Adrenal gland (tissue), 9 donors: ENCODE measurements at regions not wholly inside any gene's neighbourhood (a gene's known extent, or its start where the extent isn't known, plus 50 kb on each side); places are given as distances from the start of the nearest gene placed in this dataset.
"Not testable (repeated sequence)": the region's sequence is repeated elsewhere in the genome, so short reads cannot be mapped to it uniquely, and the experiment has no call there.

Experiments used
- DNase-seq, 7 donors: peaks; one replicate each; pipeline ENCODE4 v3.0.0-alpha.2; 2019 to 2020
- H3K27ac ChIP-seq, 5 donors: fragments of 200-600 bp; sonication (generic) in 4 of 5; 1 replicate in 3 of 5; 2 replicates in 2 of 5; pipeline versions ENCODE4 v1.5.1 to v1.8.0; 2016 to 2020; ENCODE audit warnings: mild to moderate bottlenecking in 1 of 5
- H3K27me3 ChIP-seq: fragments of 200-600 bp; 2 replicates; pipeline ENCODE4 v1.8.0; 2021
- H3K36me3 ChIP-seq, 2 donors: fragments of 200-600 bp; replicated peaks in 1 of 2; 1 replicate in 1 of 2; 2 replicates in 1 of 2; pipeline versions ENCODE4 v1.5.1 to v1.8.0; 2018 to 2022
- H3K4me1 ChIP-seq, 2 donors: fragments of 200-600 bp; replicated peaks in 1 of 2; 1 replicate in 1 of 2; 2 replicates in 1 of 2; pipeline versions ENCODE4 v1.5.1 to v1.8.0; 2018 to 2021
- H3K4me3 ChIP-seq, 4 donors: fragments of 200-600 bp; sonication (generic) in 3 of 4; one replicate each; pipeline ENCODE4 v1.5.1; 2016 to 2018
- H3K9me3 ChIP-seq, 3 donors: fragments of 200-600 bp; sonication (generic) in 1 of 3; replicated peaks in 1 of 3; 1 replicate in 2 of 3; 2 replicates in 1 of 3; pipeline versions ENCODE4 v1.5.1 to v1.8.0; 2016 to 2021
- POLR2A ChIP-seq, 2 donors: fragments of 450-650 bp; IDR thresholded peaks; one replicate each; pipeline ENCODE4 v1.6.1; 2017; ENCODE audit warnings: antibody characterized with exemption in 2 of 2, mild to moderate bottlenecking in 2 of 2, moderate library complexity in 1 of 2
- WGBS, 4 donors: extraction: QIAGEN DNeasy Blood & Tissue Kit in 2 of 4; methylation state at CpG; one replicate each; pipeline versions ENCODE4 v1.1.5 to v1.1.7; 2013 to 2017; 5-methylcytosine and 5-hydroxymethylcytosine counted together
- intact Hi-C, 2 donors: fragments of 100-400 bp; cut with DNase I; formaldehyde crosslinking; loops; one replicate each; pipeline versions ENCODE4 v1.14.1 to v1.15.0; 2022 to 2023
- TF ChIP-seq, protein P1 (sequence below), 6 experiments: fragments of 450-650 bp in 4 of 6; fragments of 200-600 bp in 2 of 6; sonication (generic) in 1 of 6; IDR thresholded peaks; 1 replicate in 5 of 6; 2 replicates in 1 of 6; pipeline versions ENCODE4 v1.5.1 to v1.8.0; 2016 to 2021; ENCODE audit warnings: antibody characterized with exemption in 6 of 6, mild to moderate bottlenecking in 2 of 6, moderate library complexity in 1 of 6
- donor health status: healthy with polysubstance abuse.
- donor health status: Bipolar disorder and iron deficiency.
- donor health status: DM: yes; HTN: yes; CAD: no.
- donor health status: DM: no; HTN: no; CAD: no.
- donor health status: DM: no; HTN: no; CAD: no.

GRCh38 chr2:95759481-95760246 is 167.9 kb downstream of the TRIM43 start:
- intact Hi-C loops, result no loop called here
- Histone ChIP-seq H3K27me3 (no peaks in the 10 kb centered on the region), H3K9me3 (no peaks in the 10 kb centered on the region), H3K4me3 (no peak overlapping the region), H3K36me3 (no peaks in the 10 kb centered on the region), H3K4me1 (no peaks in the 10 kb centered on the region), H3K27ac (no peak overlapping the region)
- no peak for DNase-seq
- 76 to 88% (median 82%) methylated on average over 4 of the region's 4 CpGs for WGBS, 4 donors
- no peak for TF ChIP-seq POLR2A (IDR thresholded peaks at IDR 0.05)
- TF ChIP-seq, protein P1, sequence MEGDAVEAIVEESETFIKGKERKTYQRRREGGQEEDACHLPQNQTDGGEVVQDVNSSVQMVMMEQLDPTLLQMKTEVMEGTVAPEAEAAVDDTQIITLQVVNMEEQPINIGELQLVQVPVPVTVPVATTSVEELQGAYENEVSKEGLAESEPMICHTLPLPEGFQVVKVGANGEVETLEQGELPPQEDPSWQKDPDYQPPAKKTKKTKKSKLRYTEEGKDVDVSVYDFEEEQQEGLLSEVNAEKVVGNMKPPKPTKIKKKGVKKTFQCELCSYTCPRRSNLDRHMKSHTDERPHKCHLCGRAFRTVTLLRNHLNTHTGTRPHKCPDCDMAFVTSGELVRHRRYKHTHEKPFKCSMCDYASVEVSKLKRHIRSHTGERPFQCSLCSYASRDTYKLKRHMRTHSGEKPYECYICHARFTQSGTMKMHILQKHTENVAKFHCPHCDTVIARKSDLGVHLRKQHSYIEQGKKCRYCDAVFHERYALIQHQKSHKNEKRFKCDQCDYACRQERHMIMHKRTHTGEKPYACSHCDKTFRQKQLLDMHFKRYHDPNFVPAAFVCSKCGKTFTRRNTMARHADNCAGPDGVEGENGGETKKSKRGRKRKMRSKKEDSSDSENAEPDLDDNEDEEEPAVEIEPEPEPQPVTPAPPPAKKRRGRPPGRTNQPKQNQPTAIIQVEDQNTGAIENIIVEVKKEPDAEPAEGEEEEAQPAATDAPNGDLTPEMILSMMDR (IDR thresholded peaks at IDR 0.05), result no peak

- intact Hi-C loops, result no loop called here
- TF ChIP-seq POLR2A (IDR thresholded peaks at IDR 0.05), result no peak
- TF ChIP-seq, protein P1 (IDR thresholded peaks at IDR 0.05), result no peak
- no peak overlapping the region for H3K4me3 ChIP-seq
- 51 to 64% (median 58%) methylated on average over 4 to 11 of the region's 11 CpGs for WGBS, 4 donors
- no peak overlapping the region for H3K27ac ChIP-seq
- H3K4me1 ChIP-seq, result no peaks in the 10 kb centered on the region
- no peaks in the 10 kb centered on the region for H3K9me3 ChIP-seq
- no peaks in the 10 kb centered on the region for H3K36me3 ChIP-seq
- no peaks in the 10 kb centered on the region for H3K27me3 ChIP-seq
- peak in 4 of 7 donors; percentile 21 to 56 (median 37) for DNase-seq
Observed at GRCh38 chr2:95760806-95761525, 169.2 kb downstream of the TRIM43 start.

DNA sequence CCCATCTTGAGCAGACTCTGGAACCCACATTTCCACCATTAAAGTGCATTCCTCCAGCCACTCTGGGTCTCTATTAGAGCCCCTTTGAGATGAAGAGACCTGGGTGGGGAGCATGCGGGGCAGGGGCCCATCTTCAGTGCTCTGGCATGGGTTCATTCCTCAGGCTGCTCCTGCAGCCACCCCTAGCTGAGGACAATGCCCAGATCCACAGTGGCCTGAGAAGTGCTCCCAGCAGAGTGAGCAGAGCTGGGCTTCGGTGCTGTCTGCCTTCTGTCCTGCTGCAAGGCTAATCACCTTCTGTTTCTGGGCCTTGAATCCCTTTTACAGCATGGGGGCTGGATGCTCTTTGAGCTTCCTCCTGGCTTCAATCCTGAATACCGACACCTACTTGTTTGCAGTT is 169.8 kb downstream of the TRIM43 start:
- Histone ChIP-seq H3K36me3 (no peaks in the 10 kb centered on the region), H3K27me3 (no peaks in the 10 kb centered on the region), H3K4me1 (no peaks in the 10 kb centered on the region), H3K9me3 (no peaks in the 10 kb centered on the region), H3K27ac (no peak overlapping the region), H3K4me3 (no peak overlapping the region)
- intact Hi-C loops, result no loop called here
- no peak for TF ChIP-seq POLR2A (IDR thresholded peaks at IDR 0.05)
- TF ChIP-seq, protein P1 (IDR thresholded peaks at IDR 0.05), result no peak
- DNase-seq, result no peak
- WGBS, 4 donors, result 38 to 89% (median 85%) methylated on average over 2 to 3 of the region's 3 CpGs

DNA sequence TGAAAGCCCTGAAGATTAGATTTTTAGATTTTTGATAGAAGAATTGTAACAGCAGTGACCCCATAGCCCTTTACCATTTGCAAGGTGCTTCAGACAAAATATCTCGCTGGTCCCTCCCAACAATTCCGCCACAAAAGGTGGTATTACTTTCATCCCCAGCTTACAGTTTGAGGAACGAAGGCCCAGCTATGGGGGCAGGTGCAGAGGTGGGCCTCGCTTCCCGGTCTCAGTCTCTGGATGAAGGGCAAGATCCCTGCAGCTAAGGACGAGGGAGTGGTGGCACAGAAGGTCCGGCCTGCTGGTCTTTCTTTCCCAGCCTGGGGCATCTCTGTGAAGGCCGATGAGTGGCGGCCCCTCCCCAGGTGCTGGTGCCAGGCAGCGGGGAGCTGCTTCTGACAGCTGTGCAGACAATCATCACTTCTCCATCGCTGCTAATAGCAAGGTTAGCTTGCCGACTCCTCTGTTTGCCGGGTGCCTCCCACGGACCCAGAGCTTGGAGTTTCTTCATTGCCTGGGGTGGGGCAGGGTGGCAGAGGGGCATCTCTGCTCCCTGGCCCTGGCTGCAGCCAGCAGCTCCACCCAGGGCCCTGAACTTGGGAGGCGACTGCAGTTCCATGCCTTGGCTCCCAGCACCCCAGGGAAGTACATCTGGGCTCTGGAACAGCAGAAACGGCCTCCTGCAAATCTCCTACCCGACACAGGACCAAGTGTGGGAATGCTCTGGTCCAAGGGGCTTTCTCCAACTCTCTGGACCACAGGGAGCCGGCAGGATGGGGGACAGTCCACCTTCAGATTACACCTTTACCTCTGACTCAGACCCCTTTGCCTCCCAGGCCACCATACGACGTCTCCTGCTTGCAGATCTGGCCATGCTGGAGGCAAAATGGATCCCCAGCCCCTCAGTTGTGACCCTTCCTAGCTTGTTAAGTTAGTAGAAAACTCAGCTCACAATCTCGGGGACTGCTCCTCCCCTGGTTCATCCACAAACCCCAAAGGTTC is 170.5 kb downstream of the TRIM43 start:
- H3K36me3 ChIP-seq, H3K4me3 ChIP-seq, intact Hi-C loops, H3K9me3 ChIP-seq, DNase-seq, H3K4me1 ChIP-seq, H3K27me3 ChIP-seq, H3K27ac ChIP-seq: not testable (repeated sequence)
- 83 to 89% (median 87%) methylated on average over 11 to 20 of the region's 21 CpGs for WGBS, 4 donors

DNA sequence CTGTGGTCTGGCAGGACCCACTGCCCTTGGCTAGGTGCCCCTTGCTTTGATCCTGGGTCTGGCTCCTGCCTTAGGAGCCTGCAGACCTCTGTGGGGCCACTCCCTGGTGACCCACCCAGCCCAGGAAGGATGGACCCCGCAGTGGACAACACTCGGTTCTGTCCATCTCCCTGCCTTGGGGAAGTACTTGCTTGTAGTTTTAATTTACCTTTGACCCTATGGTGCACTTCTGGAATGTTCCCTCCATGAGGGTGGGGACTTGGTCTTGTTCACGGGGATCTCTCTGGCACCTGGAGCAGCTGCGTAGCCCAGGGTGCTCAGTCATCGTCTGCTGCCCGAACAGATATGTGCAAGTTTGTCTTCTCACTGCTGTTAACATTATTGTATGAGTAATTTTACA is 171.3 kb downstream of the TRIM43 start:
- 67 to 94% (median 81%) methylated on average over 5 to 6 of the region's 6 CpGs for WGBS, 4 donors
- H3K27me3 ChIP-seq, intact Hi-C loops, H3K9me3 ChIP-seq, H3K27ac ChIP-seq, DNase-seq, H3K4me1 ChIP-seq, H3K4me3 ChIP-seq, H3K36me3 ChIP-seq: not testable (repeated sequence)

GRCh38 chr2:95764966-95765365 is 173.2 kb downstream of the TRIM43 start:
- H3K27me3 ChIP-seq, H3K4me3 ChIP-seq, H3K9me3 ChIP-seq, H3K27ac ChIP-seq, H3K36me3 ChIP-seq, DNase-seq, H3K4me1 ChIP-seq, intact Hi-C loops: not testable (repeated sequence)
- WGBS, 4 donors, result 72 to 84% (median 75%) methylated on average over 4 to 5 of the region's 6 CpGs
